ENCODE measurements at regions not wholly inside any gene's neighbourhood (a gene's known extent, or its start where the extent isn't known, plus 50 kb on each side); places are given as distances from the start of the nearest gene placed in this dataset.

DNA sequence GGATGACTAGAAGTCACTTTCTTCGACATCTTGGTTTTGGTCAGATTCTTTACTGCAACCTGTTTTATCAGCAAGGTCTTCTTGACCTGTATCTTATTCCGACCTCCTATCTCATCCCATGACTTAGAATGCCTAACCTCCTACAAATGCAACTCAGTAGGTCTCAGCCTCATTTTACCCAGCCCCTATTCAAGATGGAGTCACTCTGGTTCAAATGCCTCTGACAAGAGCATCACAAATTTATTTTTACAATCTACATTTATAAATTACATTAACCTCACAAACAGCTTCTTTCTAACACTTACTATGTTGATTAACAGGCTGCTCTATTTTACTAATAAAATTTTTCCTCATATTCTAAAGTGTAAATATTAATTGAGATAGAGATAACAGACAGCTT, 867.0 kb upstream of the CNTN5 start:
- TF ChIP-seq, protein P1, sequence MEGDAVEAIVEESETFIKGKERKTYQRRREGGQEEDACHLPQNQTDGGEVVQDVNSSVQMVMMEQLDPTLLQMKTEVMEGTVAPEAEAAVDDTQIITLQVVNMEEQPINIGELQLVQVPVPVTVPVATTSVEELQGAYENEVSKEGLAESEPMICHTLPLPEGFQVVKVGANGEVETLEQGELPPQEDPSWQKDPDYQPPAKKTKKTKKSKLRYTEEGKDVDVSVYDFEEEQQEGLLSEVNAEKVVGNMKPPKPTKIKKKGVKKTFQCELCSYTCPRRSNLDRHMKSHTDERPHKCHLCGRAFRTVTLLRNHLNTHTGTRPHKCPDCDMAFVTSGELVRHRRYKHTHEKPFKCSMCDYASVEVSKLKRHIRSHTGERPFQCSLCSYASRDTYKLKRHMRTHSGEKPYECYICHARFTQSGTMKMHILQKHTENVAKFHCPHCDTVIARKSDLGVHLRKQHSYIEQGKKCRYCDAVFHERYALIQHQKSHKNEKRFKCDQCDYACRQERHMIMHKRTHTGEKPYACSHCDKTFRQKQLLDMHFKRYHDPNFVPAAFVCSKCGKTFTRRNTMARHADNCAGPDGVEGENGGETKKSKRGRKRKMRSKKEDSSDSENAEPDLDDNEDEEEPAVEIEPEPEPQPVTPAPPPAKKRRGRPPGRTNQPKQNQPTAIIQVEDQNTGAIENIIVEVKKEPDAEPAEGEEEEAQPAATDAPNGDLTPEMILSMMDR (IDR thresholded peaks at IDR 0.05), result no peak
- no peak for TF ChIP-seq POLR2A (IDR thresholded peaks at IDR 0.05)

All from Peyer's patch (tissue), 4 donors.